HepG2 (cell line): ENCODE measurements at regions not wholly inside any gene's neighbourhood (a gene's known extent, or its start where the extent isn't known, plus 50 kb on each side); places are given as distances from the start of the nearest gene placed in this dataset.

Experiments used
- ATAC-seq: fragments of 200-7000 bp; cut with Tn5 transposase; 3 replicates; pipeline ENCODE4 v1.9.1; 2020; ENCODE audit warnings: mild to moderate bottlenecking, moderate library complexity
- BruUV-seq: library from RNA; stranded (reverse); fragments of 400-500 nt; replicated peaks from 2 replicates; lab custom pipeline; 2021; lab: Mats Ljungman, UMichigan
- CTCF ChIA-PET: fragments of 300-600 bp; formaldehyde crosslinking; extraction: SDS; loops from one replicate; lab custom pipeline; 2021; ENCODE audit warnings: low total read pairs, inconsistent platforms, low intra/inter-chr PET ratio; lab: Yijun Ruan, JAX
- POLR2A ChIA-PET: fragments of 350-600 bp; sonication (Branson Sonifier 250); formaldehyde crosslinking; loops from one replicate; lab custom pipeline; 2020; ENCODE audit warnings: antibody characterized with exemption, inconsistent platforms; lab: Yijun Ruan, JAX
- DNase-seq: peaks from one replicate; pipeline ENCODE4 v3.0.0-alpha.2; 2015; ENCODE audit warnings: low spot score
- FAIRE-seq: peaks from 3 replicates; lab custom pipeline; 2011; peaks lifted over from hg19 to GRCh38; lab: Jason Lieb, UNC
- H2AFZ ChIP-seq: one replicate; pipeline ENCODE4 v1.6.1; 2011; ENCODE audit warnings: low read length, inconsistent platforms
- H3K27ac ChIP-seq: fragments of 300-600 bp; 3 replicates; pipeline ENCODE4 v1.8.0; 2011; ENCODE audit warnings: mixed run types, mild to moderate bottlenecking, mixed read lengths, low read length, inconsistent platforms; ENCODE audit not compliant: insufficient read depth; ENCODE audit errors: extremely low read length
- H3K27me3 ChIP-seq, 2 experiments: fragments of 200-600 bp in 1 of 2; 2 replicates in 1 of 2; 3 replicates in 1 of 2; pipeline versions ENCODE4 v1.6.0 to v1.8.0; 2011; ENCODE audit warnings: low read length in 2 of 2, mild to moderate bottlenecking in 2 of 2, moderate library complexity in 2 of 2, inconsistent platforms in 1 of 2; ENCODE audit not compliant: insufficient read depth in 2 of 2, control insufficient read depth in 1 of 2
- H3K36me3 ChIP-seq, 2 experiments: fragments of 200-600 bp in 1 of 2; replicated peaks in 1 of 2; 2 replicates in 1 of 2; 3 replicates in 1 of 2; pipeline versions ENCODE4 v1.5.1 to v1.8.0; 2011; ENCODE audit warnings: low read length in 2 of 2, inconsistent platforms in 1 of 2; ENCODE audit not compliant: insufficient read depth in 2 of 2, control insufficient read depth in 1 of 2
- H3K4me1 ChIP-seq: 2 replicates; pipeline ENCODE4 v1.5.1; 2012; ENCODE audit warnings: low read length, inconsistent platforms; ENCODE audit not compliant: insufficient read depth
- H3K4me2 ChIP-seq: 2 replicates; pipeline ENCODE4 v1.6.0; 2011; ENCODE audit warnings: low read depth, low read length, inconsistent platforms
- H3K4me3 ChIP-seq, 3 experiments: fragments of 200-600 bp in 1 of 3; sonication (generic), shearing (Covaris generic) in 1 of 3; replicated peaks in 1 of 3; 2 replicates each; pipeline ENCODE4 v1.5.1; 2011 to 2016; ENCODE audit warnings: low read length in 3 of 3, inconsistent platforms in 2 of 3, low read depth in 2 of 3, mild to moderate bottlenecking in 2 of 3, control low read depth in 1 of 3, mixed read lengths in 1 of 3; ENCODE audit not compliant: insufficient read depth in 1 of 3
- H3K79me2 ChIP-seq: one replicate; pipeline ENCODE4 v1.6.1; 2011; ENCODE audit warnings: low read length, inconsistent platforms; ENCODE audit not compliant: insufficient read depth
- H3K9ac ChIP-seq: 2 replicates; pipeline ENCODE4 v1.6.0; 2011; ENCODE audit warnings: mild to moderate bottlenecking, low read depth, low read length, inconsistent platforms; ENCODE audit not compliant: insufficient read depth
- H3K9me3 ChIP-seq: 2 replicates; pipeline ENCODE4 v1.5.1; 2012; ENCODE audit warnings: mild to moderate bottlenecking, low read length
- H4K20me1 ChIP-seq: 2 replicates; pipeline ENCODE4 v1.6.0; 2011; ENCODE audit warnings: inconsistent platforms, mild to moderate bottlenecking, low read length, moderate library complexity; ENCODE audit not compliant: insufficient read depth
- HOXA3 ChIP-seq: sonication (generic); formaldehyde crosslinking; IDR thresholded peaks from 2 replicates; pipeline ENCODE4 v1.5.0; 2020; ENCODE audit warnings: missing genetic modification reagents
- MAFG ChIP-seq: sonication (generic); formaldehyde crosslinking; IDR thresholded peaks from 2 replicates; pipeline ENCODE4 v1.5.1; 2020; ENCODE audit warnings: mild to moderate bottlenecking, missing genetic modification reagents
- MEF2D ChIP-seq: sonication (generic); formaldehyde crosslinking; IDR thresholded peaks from 2 replicates; pipeline ENCODE4 v1.5.1; 2020; ENCODE audit warnings: mild to moderate bottlenecking, missing genetic modification reagents
- MLXIP ChIP-seq: sonication (generic); formaldehyde crosslinking; IDR thresholded peaks from 2 replicates; pipeline ENCODE4 v1.9.0; 2021; ENCODE audit warnings: missing genetic modification reagents, borderline replicate concordance
- MXD4 ChIP-seq: IDR thresholded peaks from 2 replicates; pipeline ENCODE4 v1.6.1; 2016; ENCODE audit warnings: mild to moderate bottlenecking, missing biosample characterization, missing genetic modification reagents
- NCOA1 ChIP-seq: sonication (generic); formaldehyde crosslinking; IDR thresholded peaks from 2 replicates; pipeline ENCODE4 v1.9.0; 2021; ENCODE audit warnings: missing genetic modification reagents
- NR2F2 ChIP-seq: IDR thresholded peaks from 2 replicates; pipeline ENCODE4 v1.6.1; 2012; ENCODE audit warnings: low read depth, inconsistent platforms, borderline replicate concordance
- SRSF1 ChIP-seq: fragments of 200-400 bp; formaldehyde crosslinking; optimal IDR thresholded peaks from 2 replicates; pipeline ENCODE3; 2017; ENCODE audit warnings: mild to moderate bottlenecking, low read depth, low read length, moderate library complexity
- TBX2 ChIP-seq: sonication (generic); formaldehyde crosslinking; IDR thresholded peaks from 2 replicates; pipeline ENCODE4 v1.5.0; 2020; ENCODE audit warnings: missing genetic modification reagents, mild to moderate bottlenecking, borderline replicate concordance
- ZFYVE20 ChIP-seq: sonication (generic); formaldehyde crosslinking; IDR thresholded peaks from 2 replicates; pipeline ENCODE4 v1.8.0; 2023; ENCODE audit warnings: low read depth, mild to moderate bottlenecking, moderate library complexity, missing genetic modification reagents, borderline replicate concordance
- ZNF382 ChIP-seq: sonication (generic); formaldehyde crosslinking; IDR thresholded peaks from 2 replicates; pipeline ENCODE4 v1.5.0; 2020; ENCODE audit warnings: missing genetic modification reagents, mild to moderate bottlenecking, borderline replicate concordance
- ZNF432 ChIP-seq: sonication (generic); formaldehyde crosslinking; IDR thresholded peaks from 2 replicates; pipeline ENCODE4 v1.5.0; 2020; ENCODE audit warnings: missing genetic modification reagents, mild to moderate bottlenecking, borderline replicate concordance
- ZNF710 ChIP-seq: sonication (generic); formaldehyde crosslinking; IDR thresholded peaks from 2 replicates; pipeline ENCODE4 v1.5.0; 2020; ENCODE audit warnings: mild to moderate bottlenecking, missing genetic modification reagents, borderline replicate concordance
- ZNF768 ChIP-seq: sonication (generic); formaldehyde crosslinking; IDR thresholded peaks from 2 replicates; pipeline ENCODE4 v1.4.0; 2020; ENCODE audit warnings: missing genetic modification reagents
- in situ Hi-C: cut with HindIII; loops from 2 replicates; pipeline ENCODE4 v1.10.0; 2017; ENCODE audit warnings: low pct_unique_long_range_greater_than_20kb; ENCODE audit not compliant: extremely low pct_ligation_motif_present
- intact Hi-C: fragments of 100-400 bp; cut with micrococcal nuclease; formaldehyde crosslinking; loops from one replicate; pipeline ENCODE4 v1.10.0; 2022; ENCODE audit not compliant: unreplicated experiment
- TF ChIP-seq, protein P1 (sequence below): sonication (generic); formaldehyde crosslinking; IDR thresholded peaks from 2 replicates; pipeline ENCODE4 v1.4.0; 2020; ENCODE audit warnings: missing genetic modification reagents

DNA sequence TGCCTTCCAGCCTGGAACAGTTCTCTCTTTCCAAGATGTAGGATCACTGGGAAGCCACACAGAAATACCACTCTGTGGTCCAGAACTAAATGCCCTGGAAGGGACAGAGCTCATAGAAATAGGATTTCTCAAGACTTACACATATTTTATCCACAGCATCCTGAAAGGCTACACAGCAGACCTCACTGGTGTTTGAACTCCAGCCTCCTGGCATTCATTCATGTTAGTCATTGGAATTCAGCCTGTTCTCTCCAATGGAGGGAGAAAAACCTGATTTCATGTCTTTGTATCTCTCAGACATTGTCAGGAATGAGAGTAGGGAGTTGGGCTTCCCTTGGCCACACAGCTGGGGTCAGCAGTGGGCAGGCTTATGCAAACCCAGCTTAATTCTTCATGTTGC is 121.1 kb upstream of the PPP2R3A start:
- TF ChIP-seq NR2F2 (no peak), ZNF382 (CRISPR knock-in tag) (no peak), SRSF1 (no peak), MLXIP (CRISPR knock-in tag) (no peak), ZNF768 (CRISPR knock-in tag) (no peak), ZNF710 (CRISPR knock-in tag) (no peak), ZNF432 (CRISPR knock-in tag) (no peak), NCOA1 (no peak), MEF2D (CRISPR knock-in tag) (no peak), HOXA3 (CRISPR knock-in tag) (no peak), ZFYVE20 (CRISPR knock-in tag) (no peak), MAFG (no peak), MXD4 (no peak), TBX2 (CRISPR knock-in tag) (no peak)
- TF ChIP-seq, protein P1, sequence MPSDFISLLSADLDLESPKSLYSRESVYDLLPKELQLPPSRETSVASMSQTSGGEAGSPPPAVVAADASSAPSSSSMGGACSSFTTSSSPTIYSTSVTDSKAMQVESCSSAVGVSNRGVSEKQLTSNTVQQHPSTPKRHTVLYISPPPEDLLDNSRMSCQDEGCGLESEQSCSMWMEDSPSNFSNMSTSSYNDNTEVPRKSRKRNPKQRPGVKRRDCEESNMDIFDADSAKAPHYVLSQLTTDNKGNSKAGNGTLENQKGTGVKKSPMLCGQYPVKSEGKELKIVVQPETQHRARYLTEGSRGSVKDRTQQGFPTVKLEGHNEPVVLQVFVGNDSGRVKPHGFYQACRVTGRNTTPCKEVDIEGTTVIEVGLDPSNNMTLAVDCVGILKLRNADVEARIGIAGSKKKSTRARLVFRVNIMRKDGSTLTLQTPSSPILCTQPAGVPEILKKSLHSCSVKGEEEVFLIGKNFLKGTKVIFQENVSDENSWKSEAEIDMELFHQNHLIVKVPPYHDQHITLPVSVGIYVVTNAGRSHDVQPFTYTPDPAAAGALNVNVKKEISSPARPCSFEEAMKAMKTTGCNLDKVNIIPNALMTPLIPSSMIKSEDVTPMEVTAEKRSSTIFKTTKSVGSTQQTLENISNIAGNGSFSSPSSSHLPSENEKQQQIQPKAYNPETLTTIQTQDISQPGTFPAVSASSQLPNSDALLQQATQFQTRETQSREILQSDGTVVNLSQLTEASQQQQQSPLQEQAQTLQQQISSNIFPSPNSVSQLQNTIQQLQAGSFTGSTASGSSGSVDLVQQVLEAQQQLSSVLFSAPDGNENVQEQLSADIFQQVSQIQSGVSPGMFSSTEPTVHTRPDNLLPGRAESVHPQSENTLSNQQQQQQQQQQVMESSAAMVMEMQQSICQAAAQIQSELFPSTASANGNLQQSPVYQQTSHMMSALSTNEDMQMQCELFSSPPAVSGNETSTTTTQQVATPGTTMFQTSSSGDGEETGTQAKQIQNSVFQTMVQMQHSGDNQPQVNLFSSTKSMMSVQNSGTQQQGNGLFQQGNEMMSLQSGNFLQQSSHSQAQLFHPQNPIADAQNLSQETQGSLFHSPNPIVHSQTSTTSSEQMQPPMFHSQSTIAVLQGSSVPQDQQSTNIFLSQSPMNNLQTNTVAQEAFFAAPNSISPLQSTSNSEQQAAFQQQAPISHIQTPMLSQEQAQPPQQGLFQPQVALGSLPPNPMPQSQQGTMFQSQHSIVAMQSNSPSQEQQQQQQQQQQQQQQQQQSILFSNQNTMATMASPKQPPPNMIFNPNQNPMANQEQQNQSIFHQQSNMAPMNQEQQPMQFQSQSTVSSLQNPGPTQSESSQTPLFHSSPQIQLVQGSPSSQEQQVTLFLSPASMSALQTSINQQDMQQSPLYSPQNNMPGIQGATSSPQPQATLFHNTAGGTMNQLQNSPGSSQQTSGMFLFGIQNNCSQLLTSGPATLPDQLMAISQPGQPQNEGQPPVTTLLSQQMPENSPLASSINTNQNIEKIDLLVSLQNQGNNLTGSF (CRISPR knock-in tag) = no peak
- DNase-seq (no peak), FAIRE-seq (no peak), ATAC-seq (no peak)
- H3K9me3 ChIP-seq = no peaks in the 10 kb centered on the region
- H3K4me2 ChIP-seq = no peak overlapping the region
- no peak overlapping the region for H3K9ac ChIP-seq
- no TSS peak for BruUV-seq
- H2AFZ ChIP-seq = no peak overlapping the region
- H4K20me1 ChIP-seq = no peaks in the 10 kb centered on the region
- H3K27me3 ChIP-seq = no peaks in the 10 kb centered on the region
- H3K27ac ChIP-seq = no peak overlapping the region
- ChIA-PET CTCF (no interaction called here), POLR2A (no interaction called here)
- no peaks in the 10 kb centered on the region for H3K36me3 ChIP-seq
- in situ Hi-C loops (no loop called here), intact Hi-C loops (no loop called here)
- no peak overlapping the region for H3K4me3 ChIP-seq
- H3K79me2 ChIP-seq = no peaks in the 10 kb centered on the region
- no peaks in the 10 kb centered on the region for H3K4me1 ChIP-seq
